CD14-positive monocyte (primary cell): ENCODE measurements at regions not wholly inside any gene's neighbourhood (a gene's known extent, or its start where the extent isn't known, plus 50 kb on each side); places are given as distances from the start of the nearest gene placed in this dataset.

ENCODE experiments used
- DNase-seq, 3 donors: peaks; one replicate each; pipeline ENCODE4 v3.0.0-alpha.2; 2011 to 2022
- H2AFZ ChIP-seq: 2 replicates; pipeline ENCODE4 v1.6.0; 2012; ENCODE audit warnings: mild to moderate bottlenecking, low read depth, low read length, inconsistent platforms; ENCODE audit not compliant: insufficient read depth, poor library complexity, severe bottlenecking
- H3K27ac ChIP-seq, 2 donors: 1 replicate in 1 of 2; 2 replicates in 1 of 2; pipeline ENCODE4 v1.5.1; 2012 to 2013; ENCODE audit warnings: low read length in 2 of 2, control low read depth in 1 of 2, inconsistent platforms in 1 of 2, low read depth in 1 of 2, mild to moderate bottlenecking in 1 of 2
- H3K27me3 ChIP-seq, 2 donors: one replicate each; pipeline versions ENCODE4 v1.6.0 to v1.6.1; 2011 to 2013; ENCODE audit warnings: low read length in 2 of 2; ENCODE audit not compliant: control insufficient read depth in 2 of 2, insufficient read depth in 2 of 2
- H3K36me3 ChIP-seq, 2 donors: replicated peaks in 1 of 2; 1 replicate in 1 of 2; 2 replicates in 1 of 2; pipeline versions ENCODE4 v1.5.1 to v1.6.1; 2012 to 2013; ENCODE audit warnings: low read length in 2 of 2, control low read depth in 1 of 2, inconsistent platforms in 1 of 2, mild to moderate bottlenecking in 1 of 2; ENCODE audit not compliant: insufficient read depth in 2 of 2, control insufficient read depth in 1 of 2
- H3K4me1 ChIP-seq, 2 donors: 1 replicate in 1 of 2; 2 replicates in 1 of 2; pipeline versions ENCODE4 v1.5.1 to v1.6.1; 2012 to 2013; ENCODE audit warnings: low read length in 2 of 2, control low read depth in 1 of 2, inconsistent platforms in 1 of 2, mild to moderate bottlenecking in 1 of 2, moderate library complexity in 1 of 2; ENCODE audit not compliant: insufficient read depth in 2 of 2, control insufficient read depth in 1 of 2
- H3K4me2 ChIP-seq: replicated peaks from 2 replicates; pipeline ENCODE3; 2012; ENCODE audit warnings: low read length, moderate library complexity, mild to moderate bottlenecking; ENCODE audit not compliant: poor library complexity, severe bottlenecking; ENCODE audit errors: extremely low read depth
- H3K4me3 ChIP-seq, 3 experiments: fragments of 200-600 bp in 1 of 3; sonication (generic) in 1 of 3; replicated peaks in 1 of 3; 1 replicate in 2 of 3; 2 replicates in 1 of 3; pipeline ENCODE4 v1.5.1; 2011 to 2013; ENCODE audit warnings: low read length in 3 of 3, mild to moderate bottlenecking in 3 of 3, control low read depth in 2 of 3, low read depth in 2 of 3, inconsistent platforms in 1 of 3, moderate library complexity in 1 of 3
- H3K79me2 ChIP-seq: 2 replicates; pipeline ENCODE4 v1.6.0; 2012; ENCODE audit warnings: mild to moderate bottlenecking, control low read depth, inconsistent platforms, low read length, moderate library complexity; ENCODE audit not compliant: insufficient read depth
- H3K9ac ChIP-seq: 2 replicates; pipeline ENCODE4 v1.6.0; 2017; ENCODE audit warnings: low read length, mild to moderate bottlenecking; ENCODE audit not compliant: insufficient read depth, poor library complexity, severe bottlenecking
- H3K9me3 ChIP-seq, 2 donors: replicated peaks in 1 of 2; 1 replicate in 1 of 2; 2 replicates in 1 of 2; pipeline versions ENCODE4 v1.5.1 to v1.6.1; 2012 to 2013; ENCODE audit warnings: low read length in 2 of 2, control low read depth in 1 of 2; ENCODE audit not compliant: control insufficient read depth in 1 of 2, insufficient read depth in 1 of 2
- H4K20me1 ChIP-seq: 2 replicates; pipeline ENCODE4 v1.6.0; 2012; ENCODE audit warnings: mild to moderate bottlenecking, low read length, control low read depth, moderate library complexity; ENCODE audit not compliant: insufficient read depth
- H3K27ac Mint-ChIP-seq, 7 donors: one replicate each; pipeline ENCODE4 v1.8.0; 2020; ENCODE audit warnings: mild to moderate bottlenecking in 7 of 7, mixed read lengths in 7 of 7, moderate library complexity in 6 of 7, inconsistent platforms in 2 of 7
- H3K27me3 Mint-ChIP-seq, 3 donors: one replicate each; pipeline ENCODE4 v1.8.0; 2021 to 2022; ENCODE audit warnings: low read depth in 3 of 3, mild to moderate bottlenecking in 3 of 3, mixed read lengths in 3 of 3, moderate library complexity in 3 of 3, inconsistent platforms in 1 of 3
- H3K36me3 Mint-ChIP-seq, 2 donors: one replicate each; pipeline ENCODE4 v1.8.0; 2020; ENCODE audit warnings: mixed read lengths in 2 of 2, inconsistent platforms in 1 of 2, mild to moderate bottlenecking in 1 of 2
- H3K4me1 Mint-ChIP-seq: one replicate; pipeline ENCODE4 v1.8.0; 2020; ENCODE audit warnings: mild to moderate bottlenecking, mixed read lengths
- H3K4me3 Mint-ChIP-seq, 2 donors: one replicate each; pipeline ENCODE4 v1.8.0; 2020; ENCODE audit warnings: mild to moderate bottlenecking in 2 of 2, mixed read lengths in 2 of 2, moderate library complexity in 1 of 2
- H3K9me3 Mint-ChIP-seq, 7 donors: one replicate each; pipeline ENCODE4 v1.8.0; 2020 to 2022; ENCODE audit warnings: mixed read lengths in 7 of 7, mild to moderate bottlenecking in 6 of 7, moderate library complexity in 6 of 7, inconsistent platforms in 2 of 7
- CTCF ChIP-seq: fragments of 200-600 bp; IDR thresholded peaks from one replicate; pipeline ENCODE4 v1.8.0; 2022; ENCODE audit warnings: antibody characterized with exemption, mild to moderate bottlenecking
- WGBS: methylation state at CpG from one replicate; pipeline ENCODE4 v1.1.5; 2013; ENCODE audit warnings: missing lambda C conversion rate; ENCODE audit not compliant: insufficient coverage; 5-methylcytosine and 5-hydroxymethylcytosine counted together
- intact Hi-C, 2 donors: fragments of 100-400 bp; cut with micrococcal nuclease; formaldehyde crosslinking; loops; one replicate each; pipeline versions ENCODE4 v1.15.0 to v1.15.1; 2023

GRCh38 chr2:64928813-64929212, 60.4 kb upstream of the SLC1A4 start:
- no peak for TF ChIP-seq CTCF
- H3K4me2 ChIP-seq = no peak overlapping the region
- Mint-ChIP-seq H3K27ac (peak overlapping the region in 1 of 7 donors; percentile 67), H3K4me1 (peaks cover 64% of the 10 kb centered on the region), H3K4me3 (no peak overlapping the region), H3K9me3 (peaks cover 3 to 18% (median 15%) of the 10 kb centered on the region in 7 donors), H3K27me3 (peaks cover 0 to 1% (median 0%) of the 10 kb centered on the region in 3 donors), H3K36me3 (peaks cover 8 to 10% of the 10 kb centered on the region in 2 donors)
- peaks cover 52 to 58% of the 10 kb centered on the region in 2 donors for H3K4me1 ChIP-seq
- H3K9ac ChIP-seq = no peak overlapping the region
- peaks cover 0 to 5% of the 10 kb centered on the region in 2 donors for H3K9me3 ChIP-seq
- H4K20me1 ChIP-seq = no peaks in the 10 kb centered on the region
- no peaks in the 10 kb centered on the region for H3K36me3 ChIP-seq
- no CpG with 5 or more reads among the region's 1 CpG for WGBS
- H3K4me3 ChIP-seq = no peak overlapping the region
- no peak for DNase-seq
- H2AFZ ChIP-seq = no peak overlapping the region
- H3K27ac ChIP-seq = peak overlapping the region in 1 of 2 donors; percentile 4
- intact Hi-C loops = no loop called here
- H3K27me3 ChIP-seq = no peaks in the 10 kb centered on the region
- peaks cover 20% of the 10 kb centered on the region for H3K79me2 ChIP-seq

- H3K27ac Mint-ChIP-seq = peak overlapping the region in 6 of 7 donors; percentile 30 to 81 (median 70)
These were observed 59.9 kb upstream of the SLC1A4 start for GRCh38 chr2:64929333-64929732.

More at GRCh38 chr2:64929333-64929732, 59.9 kb upstream of the SLC1A4 start:
- H3K27ac ChIP-seq = peak overlapping the region in 1 of 2 donors; percentile 4
- peaks cover 8 to 10% of the 10 kb centered on the region in 2 donors for H3K36me3 Mint-ChIP-seq
- H4K20me1 ChIP-seq = no peaks in the 10 kb centered on the region
- H3K4me1 ChIP-seq = peaks cover 53 to 59% of the 10 kb centered on the region in 2 donors
- H3K4me3 ChIP-seq = no peak overlapping the region
- peaks cover 0 to 5% of the 10 kb centered on the region in 2 donors for H3K9me3 ChIP-seq
- no peak overlapping the region for H3K4me3 Mint-ChIP-seq
- H3K9ac ChIP-seq = no peak overlapping the region
- peak in 2 of 3 donors; percentile 42 to 49 for DNase-seq
- H3K79me2 ChIP-seq = peaks cover 20% of the 10 kb centered on the region
- H3K27me3 ChIP-seq = no peaks in the 10 kb centered on the region
- no peak overlapping the region for H3K4me2 ChIP-seq
- peaks cover 0 to 1% (median 0%) of the 10 kb centered on the region in 3 donors for H3K27me3 Mint-ChIP-seq
- no peak for TF ChIP-seq CTCF
- no peak overlapping the region for H2AFZ ChIP-seq
- no peaks in the 10 kb centered on the region for H3K36me3 ChIP-seq
- H3K9me3 Mint-ChIP-seq = peaks cover 3 to 18% (median 15%) of the 10 kb centered on the region in 7 donors
- H3K4me1 Mint-ChIP-seq = peaks cover 64% of the 10 kb centered on the region
- intact Hi-C loops = no loop called here
- WGBS = 75% methylated on average over 1 of the region's 1 CpG
